Astrocyte of the spinal cord (primary cell): ENCODE measurements at regions not wholly inside any gene's neighbourhood (a gene's known extent, or its start where the extent isn't known, plus 50 kb on each side); places are given as distances from the start of the nearest gene placed in this dataset.

Experiments
- DNase-seq: peaks from one replicate; pipeline ENCODE4 v3.0.0; 2011; ENCODE audit warnings: low read depth, low spot score
- H3K4me3 ChIP-seq: 2 replicates; pipeline ENCODE4 v1.5.1; 2011; ENCODE audit warnings: low read depth, mild to moderate bottlenecking, low read length, moderate library complexity
- in situ Hi-C: cut with HindIII; loops from 2 replicates; pipeline ENCODE4 v1.10.0; 2017; ENCODE audit warnings: low sequenced_read_pairs
- TF ChIP-seq, protein P1 (sequence below): IDR thresholded peaks from 2 replicates; pipeline ENCODE4 v1.5.1; 2012; ENCODE audit warnings: low read depth, mild to moderate bottlenecking, low read length, inconsistent platforms

DNA sequence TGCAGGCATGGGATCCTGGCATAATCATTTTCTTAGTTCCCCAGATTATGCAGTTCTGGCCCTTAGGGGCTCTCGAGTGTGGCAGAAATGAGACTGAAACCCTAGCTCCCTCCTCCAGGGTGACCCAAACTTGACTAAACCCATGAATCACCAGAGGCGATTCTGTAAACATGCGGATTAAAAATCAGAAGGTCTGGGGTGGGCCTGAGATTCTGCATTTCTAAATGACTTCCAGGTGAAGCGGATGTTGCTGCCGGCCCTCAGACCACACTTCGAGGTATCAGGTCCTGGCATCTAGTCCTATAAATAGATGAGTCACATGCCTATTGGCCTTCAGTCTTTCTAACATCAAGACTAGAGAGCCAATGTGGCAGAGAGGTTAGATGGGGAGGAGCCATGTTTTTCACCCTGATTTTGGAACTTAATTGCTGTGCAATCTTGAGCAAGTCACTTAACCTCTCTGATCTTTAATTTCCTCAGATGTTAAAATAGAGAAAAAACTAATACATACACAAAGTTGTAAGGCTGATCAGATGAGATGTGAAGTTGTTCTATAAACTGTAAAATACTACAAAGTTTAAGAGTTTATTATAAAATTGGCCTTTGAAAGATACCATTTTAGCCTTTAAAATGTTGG, 431.2 kb downstream of the FOXO1 start:
- no peak for DNase-seq
- no peak overlapping the region for H3K4me3 ChIP-seq
- in situ Hi-C loops = no loop called here
- TF ChIP-seq, protein P1, sequence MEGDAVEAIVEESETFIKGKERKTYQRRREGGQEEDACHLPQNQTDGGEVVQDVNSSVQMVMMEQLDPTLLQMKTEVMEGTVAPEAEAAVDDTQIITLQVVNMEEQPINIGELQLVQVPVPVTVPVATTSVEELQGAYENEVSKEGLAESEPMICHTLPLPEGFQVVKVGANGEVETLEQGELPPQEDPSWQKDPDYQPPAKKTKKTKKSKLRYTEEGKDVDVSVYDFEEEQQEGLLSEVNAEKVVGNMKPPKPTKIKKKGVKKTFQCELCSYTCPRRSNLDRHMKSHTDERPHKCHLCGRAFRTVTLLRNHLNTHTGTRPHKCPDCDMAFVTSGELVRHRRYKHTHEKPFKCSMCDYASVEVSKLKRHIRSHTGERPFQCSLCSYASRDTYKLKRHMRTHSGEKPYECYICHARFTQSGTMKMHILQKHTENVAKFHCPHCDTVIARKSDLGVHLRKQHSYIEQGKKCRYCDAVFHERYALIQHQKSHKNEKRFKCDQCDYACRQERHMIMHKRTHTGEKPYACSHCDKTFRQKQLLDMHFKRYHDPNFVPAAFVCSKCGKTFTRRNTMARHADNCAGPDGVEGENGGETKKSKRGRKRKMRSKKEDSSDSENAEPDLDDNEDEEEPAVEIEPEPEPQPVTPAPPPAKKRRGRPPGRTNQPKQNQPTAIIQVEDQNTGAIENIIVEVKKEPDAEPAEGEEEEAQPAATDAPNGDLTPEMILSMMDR = no peak

DNA sequence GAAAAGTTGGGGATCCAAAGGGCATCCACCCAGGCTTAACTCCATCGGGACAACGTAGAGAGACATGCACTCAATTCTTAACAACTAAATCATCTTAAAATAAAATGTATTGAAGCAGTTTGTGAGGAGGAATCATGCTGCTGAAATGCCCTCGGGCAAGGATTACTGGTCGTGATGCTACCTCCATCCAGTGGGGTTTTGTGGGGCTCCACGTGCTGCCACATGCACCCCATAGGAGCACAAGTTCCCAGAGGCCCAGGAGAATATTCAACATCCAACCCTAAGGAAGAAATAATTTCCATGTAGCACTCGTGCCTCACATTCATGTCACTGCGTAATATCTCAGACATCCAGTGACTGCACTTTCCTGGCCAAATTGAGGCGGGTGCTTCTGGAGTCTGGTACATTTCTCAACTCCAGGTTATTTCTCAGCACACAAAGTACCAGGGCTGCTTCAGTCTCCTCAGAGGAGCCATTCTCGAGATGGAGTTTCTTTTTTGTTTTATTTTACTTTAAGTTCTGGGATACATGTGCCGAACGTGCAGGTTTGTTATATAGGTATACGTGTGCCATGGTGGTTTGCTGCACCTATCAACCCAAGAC, 429.8 kb downstream of the FOXO1 start:
- DNase-seq = no peak
- H3K4me3 ChIP-seq = no peak overlapping the region
- in situ Hi-C loops = no loop called here
- TF ChIP-seq, protein P1 = no peak

DNA sequence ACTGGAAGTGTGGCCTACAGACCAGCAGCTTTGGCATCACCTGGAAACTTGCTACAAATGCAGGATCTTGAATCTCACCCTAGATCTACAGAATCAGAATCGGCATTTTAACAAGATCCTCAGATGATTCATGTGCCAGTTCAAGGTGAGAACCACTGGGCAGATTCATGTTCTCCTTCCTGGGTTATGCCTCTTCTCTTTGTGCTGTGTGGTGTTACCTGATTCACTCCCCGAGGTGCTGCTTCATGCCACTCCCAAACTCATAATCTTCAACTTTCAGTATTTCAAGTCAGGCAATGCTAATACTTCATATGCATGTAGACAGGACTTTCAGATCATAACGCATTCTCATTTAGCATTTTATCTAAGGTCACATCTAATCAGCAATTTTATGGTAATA, 427.7 kb downstream of the FOXO1 start:
- no peak overlapping the region for H3K4me3 ChIP-seq
- in situ Hi-C loops = no loop called here
- DNase-seq = no peak
- TF ChIP-seq, protein P1 = no peak

DNA sequence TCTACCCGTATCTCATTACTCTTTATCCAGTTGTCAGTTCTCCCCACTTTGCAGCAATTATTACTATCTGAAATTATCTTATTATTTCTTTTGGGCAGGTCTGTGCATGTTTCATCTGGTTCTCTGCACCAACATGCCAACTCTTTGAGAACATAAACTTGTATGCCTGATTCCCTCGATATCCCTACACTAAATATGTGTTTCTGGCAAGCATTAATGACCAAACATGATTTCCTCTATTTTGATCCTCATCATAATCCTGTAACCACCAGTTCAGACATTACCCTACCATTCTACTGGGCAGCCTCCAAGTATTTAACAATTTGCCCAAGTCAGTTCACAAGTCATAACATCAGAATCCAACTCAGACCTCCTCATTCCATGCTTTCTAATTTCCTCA, 426.1 kb downstream of the FOXO1 start:
- no peak for DNase-seq
- in situ Hi-C loops = no loop called here
- TF ChIP-seq, protein P1 = no peak
- no peak overlapping the region for H3K4me3 ChIP-seq

DNA sequence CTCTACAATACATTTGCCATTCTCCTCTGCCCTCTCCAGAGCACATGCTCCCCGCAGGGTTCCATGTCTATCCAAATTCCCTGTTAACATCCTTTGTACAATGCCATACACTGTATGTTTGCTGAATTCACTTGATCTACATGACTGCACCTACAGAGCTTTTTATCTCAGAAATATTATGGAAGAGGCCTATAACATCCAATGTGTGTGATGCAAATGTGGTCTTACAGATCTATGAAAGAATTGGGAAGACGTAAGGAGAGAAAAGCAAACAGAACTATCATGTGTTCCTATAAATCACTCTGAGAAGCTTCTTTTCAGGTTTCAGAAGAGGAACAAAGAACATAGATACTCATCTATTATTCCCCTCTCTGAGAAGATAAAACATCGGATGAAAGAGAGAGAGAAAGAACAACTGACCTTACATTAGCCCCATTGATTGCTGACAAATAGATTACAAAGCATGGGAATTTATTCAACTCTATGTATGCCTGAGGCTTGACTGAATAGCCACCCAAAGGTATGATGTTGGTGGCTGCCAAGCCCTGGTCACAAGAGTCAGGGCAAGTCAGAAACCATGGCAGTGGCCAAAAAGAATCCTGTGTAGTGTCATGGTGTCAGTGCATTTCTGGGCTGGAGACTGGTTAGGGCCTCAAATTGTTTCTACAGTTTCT, 425.2 kb downstream of the FOXO1 start:
- TF ChIP-seq, protein P1 = no peak
- no peak for DNase-seq
- H3K4me3 ChIP-seq = no peak overlapping the region
- in situ Hi-C loops = no loop called here

DNA sequence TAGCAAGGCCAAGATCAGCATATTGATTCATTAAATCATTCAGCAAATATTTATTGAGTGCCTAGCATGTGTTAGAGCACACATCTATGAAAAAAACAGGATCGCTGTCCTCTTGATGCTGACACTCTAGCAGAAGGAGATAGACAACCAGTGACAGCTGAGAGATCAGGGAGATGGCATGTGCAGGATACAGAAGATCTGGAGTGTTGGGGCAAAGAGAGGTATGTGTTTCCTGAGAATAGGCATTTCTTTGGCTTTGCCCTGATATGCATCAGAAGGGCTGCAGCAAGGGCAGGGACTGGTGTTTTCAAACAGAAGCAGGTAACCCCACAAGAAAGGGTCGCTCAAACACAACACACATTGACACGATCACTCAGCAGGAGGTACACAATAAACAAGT, 423.4 kb downstream of the FOXO1 start:
- DNase-seq = no peak
- H3K4me3 ChIP-seq = no peak overlapping the region
- in situ Hi-C loops = no loop called here
- TF ChIP-seq, protein P1 = no peak
